ENCODE measurements at regions not wholly inside any gene's neighbourhood (a gene's known extent, or its start where the extent isn't known, plus 50 kb on each side); places are given as distances from the start of the nearest gene placed in this dataset.
"Not testable (repeated sequence)": the region's sequence is repeated elsewhere in the genome, so short reads cannot be mapped to it uniquely, and the experiment has no call there.

DNA sequence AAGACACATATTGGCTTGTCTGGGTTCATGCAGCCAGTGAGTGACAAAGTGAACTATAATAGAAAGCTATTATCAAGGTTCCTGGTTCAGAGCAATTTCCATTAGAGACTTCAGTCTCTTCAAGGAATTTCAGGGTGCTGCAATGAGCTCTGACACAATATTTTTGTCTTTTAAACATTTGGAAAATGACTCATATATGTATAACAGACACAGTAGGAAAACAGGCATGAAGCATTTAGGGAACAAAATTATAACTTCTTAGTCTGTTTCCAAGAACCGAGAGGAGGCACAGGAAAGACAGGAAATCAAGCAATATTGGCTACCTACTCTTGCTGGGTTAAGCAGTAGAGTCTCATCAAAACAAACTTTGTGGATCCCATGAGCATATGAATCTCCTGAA, 170.4 kb downstream of the PTPRC start:
- no peak for DNase-seq (ENCODE audit: low read depth)

DNA sequence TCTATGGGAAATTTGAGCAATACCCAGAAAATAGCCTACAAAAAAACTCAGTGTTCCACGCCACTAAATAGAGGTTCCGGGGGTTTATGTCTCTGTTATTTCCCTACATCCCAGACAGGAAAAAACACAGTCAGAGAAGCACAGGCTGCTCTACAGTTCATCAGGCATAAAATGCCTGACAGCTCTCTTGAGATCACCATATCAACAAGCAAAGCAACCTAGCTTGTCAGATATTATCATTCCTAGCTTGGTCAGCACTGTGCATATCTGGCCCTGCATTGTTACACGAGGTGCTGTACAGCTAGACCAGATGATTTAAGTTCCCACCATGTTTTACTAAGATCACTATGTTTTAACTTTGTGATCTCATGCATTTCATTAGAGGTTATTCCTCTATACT, 172.6 kb downstream of the PTPRC start:
- no peak for DNase-seq (ENCODE audit: low read depth)

DNA sequence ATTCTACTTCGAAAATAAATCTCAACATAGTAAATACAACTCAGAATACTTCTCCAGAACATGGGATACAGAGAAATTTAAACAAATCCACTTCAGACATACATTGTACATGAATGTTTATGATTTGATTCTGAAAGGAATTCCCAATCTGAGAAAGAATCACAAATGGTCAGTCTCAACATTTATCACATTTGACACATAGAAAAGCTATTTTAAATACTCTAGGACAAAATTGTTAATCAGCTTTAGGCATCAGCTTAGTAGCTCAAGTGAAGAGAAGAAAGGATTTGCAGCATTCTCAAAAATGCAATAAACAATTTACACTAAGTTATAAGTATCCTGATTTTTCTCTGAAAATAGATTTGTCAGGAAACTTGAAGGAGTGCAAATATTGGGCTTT, 184.8 kb downstream of the PTPRC start:
- DNase-seq (ENCODE audit: low read depth) = no peak

DNA sequence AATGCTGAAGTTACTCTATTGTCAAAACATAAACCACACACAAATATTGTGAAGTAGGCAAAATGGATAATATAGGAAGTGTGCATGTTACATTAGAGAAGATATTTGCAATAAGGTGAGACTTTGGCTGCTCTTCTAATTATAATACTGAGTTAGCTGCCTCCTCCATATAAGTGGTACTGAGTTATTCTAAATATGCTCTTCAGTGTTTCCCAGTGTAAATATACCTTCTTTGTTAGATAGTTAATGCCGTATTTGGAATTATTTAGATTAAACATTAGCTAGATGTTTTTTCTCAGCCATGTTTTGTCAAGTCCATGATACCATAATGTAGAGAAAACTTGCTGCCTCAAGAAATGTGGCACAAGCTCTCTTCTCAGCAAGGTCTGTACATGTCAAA, 186.4 kb downstream of the PTPRC start:
- no peak for DNase-seq (ENCODE audit: low read depth)

DNA sequence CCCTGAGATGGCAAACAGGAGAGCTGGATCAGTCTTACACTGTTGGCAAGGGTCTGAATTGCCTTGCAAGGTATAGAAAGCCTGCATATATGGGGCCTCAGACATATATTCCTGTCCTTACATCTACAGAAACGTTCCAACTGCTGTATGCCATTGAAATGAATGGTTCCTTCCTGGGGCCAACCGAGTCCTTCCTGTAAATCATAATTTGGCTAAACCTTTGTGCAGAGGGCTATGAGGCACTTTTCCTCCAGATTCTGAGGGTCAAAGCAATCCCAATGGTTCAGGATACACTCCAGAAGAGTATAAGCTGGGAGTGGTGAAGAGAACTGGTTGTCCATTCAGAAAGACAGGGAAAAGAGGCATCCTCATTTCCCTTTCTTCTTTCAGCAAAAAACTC, 190.5 kb downstream of the PTPRC start:
- DNase-seq (ENCODE audit: low read depth) = no peak

DNA sequence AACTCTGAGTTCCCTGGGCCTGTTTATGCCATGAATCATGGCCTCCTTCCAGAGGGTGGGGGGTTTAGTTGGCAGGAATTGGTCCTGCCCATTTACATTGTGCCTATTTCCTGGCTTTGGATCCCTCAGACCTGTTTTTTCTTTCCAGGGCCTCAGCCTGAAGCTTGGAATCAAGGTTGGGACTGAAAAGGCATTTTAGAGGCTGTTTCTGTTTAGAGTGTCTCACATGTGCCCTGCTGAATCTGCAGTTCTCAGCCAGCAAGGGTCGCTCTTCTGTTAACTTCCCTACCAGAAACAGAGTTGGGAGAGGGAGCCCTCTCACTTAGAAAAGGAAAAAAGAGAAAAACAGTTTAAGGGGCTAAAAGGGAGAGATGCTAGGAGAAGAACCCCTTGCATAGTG, 191.1 kb downstream of the PTPRC start:
- no peak for DNase-seq (ENCODE audit: low read depth)

DNA sequence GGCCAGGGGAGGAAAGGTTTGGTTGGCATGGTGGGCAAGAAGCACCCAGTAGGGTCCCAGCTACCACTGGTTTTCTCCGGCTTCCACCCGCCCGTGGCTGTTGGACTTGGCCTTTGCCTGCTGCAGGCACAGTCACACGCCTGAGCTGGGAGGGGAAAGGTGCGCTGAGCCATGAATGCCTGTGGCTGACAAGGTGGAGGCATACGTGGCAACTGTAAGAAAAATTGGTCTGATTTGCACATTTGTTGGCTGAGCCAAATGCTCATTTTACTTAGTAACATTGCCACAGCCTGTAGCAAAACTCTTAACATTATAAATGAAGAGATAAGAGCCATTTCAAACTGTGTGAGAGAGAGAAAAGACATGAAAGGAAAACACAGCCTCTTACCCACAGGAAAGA, 191.6 kb downstream of the PTPRC start:
- DNase-seq (ENCODE audit: low read depth) = no peak

DNA sequence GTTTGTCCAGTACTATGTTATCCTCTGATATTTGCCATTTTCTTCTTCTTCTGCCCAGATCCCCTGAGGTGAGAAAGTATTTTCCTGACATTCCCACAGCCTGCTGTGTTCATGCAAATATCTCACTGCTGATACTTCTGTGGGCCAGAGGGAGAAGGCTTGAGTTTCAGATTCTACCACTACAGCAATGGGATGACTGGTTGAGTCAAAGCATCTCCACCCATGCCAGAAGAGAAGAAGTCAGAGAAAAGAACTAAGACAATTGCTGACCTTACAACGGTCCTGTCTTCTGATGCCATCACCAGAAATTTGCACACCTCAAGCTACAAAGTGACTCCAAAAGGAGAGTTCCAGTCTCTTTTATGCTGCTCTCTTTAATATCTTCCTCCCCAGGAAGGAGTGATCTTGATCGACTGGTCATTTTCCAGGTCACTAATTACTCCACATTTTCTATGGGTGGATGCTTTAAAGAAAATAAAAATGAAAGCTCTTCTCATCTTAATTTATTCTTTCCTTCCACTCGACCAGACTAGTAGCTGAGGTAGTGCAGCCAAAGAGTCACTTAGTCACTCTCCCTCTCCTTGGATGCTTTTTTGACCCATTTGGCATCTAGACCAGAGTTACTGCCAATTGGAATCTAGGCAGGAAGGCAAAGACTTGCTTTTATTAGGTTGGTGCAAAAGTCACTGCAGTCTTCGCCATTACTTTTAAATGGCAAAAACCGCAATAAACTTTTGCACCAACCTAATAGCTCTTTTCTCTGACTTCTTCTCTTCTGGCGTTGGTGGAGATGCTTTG, 195.1 kb downstream of the PTPRC start:
- no peak for DNase-seq (ENCODE audit: low read depth)

DNA sequence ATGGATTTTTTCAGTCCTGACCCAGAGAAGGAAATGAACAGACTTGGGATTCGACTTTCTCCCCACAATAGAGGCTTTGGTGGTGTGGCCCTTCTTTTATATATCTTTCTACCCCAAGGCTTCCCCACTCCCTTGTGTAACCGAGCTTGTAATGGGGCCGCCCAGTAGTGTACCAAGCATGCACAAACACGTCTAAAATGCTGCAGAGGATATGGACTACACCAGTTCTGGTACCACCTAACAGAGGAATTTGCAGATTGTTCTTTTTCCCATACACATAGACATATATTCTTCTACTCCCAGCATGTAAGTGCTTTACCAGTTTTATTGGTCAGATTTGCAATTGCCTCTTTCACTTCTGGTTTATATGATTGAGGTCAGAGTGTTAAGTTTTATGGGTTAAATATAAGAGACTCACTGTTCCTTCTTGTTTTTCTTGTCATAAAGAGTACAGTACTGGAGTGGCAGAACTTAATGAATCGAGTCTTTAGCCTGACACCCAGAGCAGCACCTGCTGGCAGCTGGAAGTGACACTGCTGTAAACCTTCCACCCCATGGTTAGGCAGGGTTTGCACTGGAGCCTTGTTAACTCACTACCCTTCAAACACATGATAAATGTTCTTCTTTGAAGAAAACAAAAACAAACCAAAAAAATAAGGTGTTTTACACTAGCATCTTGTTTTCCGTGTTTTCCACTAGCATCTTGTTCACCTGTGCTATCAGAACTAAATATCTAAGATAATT, 198.6 kb downstream of the PTPRC start:
- no peak for DNase-seq (ENCODE audit: low read depth)

DNA sequence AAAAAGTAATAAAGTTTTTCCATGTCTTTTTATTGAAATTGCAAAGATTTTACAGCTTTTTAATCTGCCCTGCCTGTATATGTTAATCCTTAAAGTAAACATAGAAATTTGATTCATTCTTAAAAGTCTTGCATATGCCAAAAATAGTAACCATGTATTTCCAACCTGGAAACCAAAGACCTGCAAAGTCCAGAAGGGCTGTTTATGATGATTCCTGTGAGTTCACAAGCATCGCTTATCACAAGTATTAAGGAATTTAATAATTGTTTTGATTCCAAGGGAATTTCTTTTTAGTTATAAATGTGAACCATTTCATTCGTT, 199.1 kb downstream of the PTPRC start:
- no peak for DNase-seq (ENCODE audit: low read depth)

DNA sequence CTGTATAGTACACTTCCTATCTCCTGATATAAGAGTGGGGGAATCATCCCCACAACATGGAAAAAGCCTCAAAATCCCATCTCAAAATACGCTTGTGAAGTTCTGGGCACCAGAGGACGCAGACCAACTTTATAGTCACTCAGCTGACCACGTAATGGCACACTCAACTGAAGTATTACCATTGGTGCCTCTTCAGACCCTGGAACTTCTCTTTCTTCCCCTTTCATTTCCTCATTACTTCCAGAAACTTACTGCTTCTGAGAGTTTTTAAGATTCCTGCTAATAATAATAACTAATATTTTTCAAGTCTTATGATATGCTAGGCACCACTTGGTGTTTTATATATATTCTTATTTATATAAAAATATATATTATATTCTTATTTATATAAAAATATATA, 202.6 kb downstream of the PTPRC start:
- DNase-seq (ENCODE audit: low read depth) = no peak

DNA sequence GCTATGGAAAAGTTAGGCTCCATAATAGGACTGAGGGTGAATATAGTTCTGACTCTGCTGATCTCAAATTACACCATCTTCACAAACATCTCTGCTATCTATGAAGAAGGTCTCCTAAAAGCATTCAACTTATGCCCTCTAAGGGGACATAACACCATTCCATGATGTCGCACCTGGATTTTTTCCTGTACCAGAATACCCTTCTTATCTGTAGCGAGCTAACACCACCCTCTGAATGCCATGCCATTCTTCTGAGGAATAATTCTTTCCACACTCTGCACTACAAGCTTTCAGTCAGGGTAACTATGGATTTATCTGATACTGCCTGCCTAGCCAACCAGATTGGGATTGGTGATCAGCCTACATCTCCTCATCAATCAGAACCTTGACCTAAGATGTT, 203.8 kb downstream of the PTPRC start:
- DNase-seq (ENCODE audit: low read depth) = no peak

DNA sequence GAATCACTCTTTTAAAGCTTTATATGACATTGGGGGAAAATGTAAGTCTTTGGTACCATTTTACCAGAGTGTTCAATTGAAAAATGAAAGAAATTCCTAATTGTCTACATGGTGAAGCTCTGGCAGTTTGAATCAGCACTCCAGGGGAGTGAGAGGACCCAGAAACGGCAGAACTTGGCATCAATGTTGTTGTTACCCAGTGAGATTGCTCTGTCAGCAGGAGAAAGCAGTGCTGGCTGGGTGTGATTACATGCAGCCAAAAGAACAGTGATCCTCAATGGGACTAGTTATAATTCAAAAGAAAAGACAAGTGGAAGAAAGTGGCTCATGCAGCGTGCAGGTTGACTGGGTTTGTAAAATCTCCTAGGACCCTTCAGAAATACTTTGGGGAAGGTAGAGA, 206.4 kb downstream of the PTPRC start:
- no peak for DNase-seq (ENCODE audit: low read depth)

DNA sequence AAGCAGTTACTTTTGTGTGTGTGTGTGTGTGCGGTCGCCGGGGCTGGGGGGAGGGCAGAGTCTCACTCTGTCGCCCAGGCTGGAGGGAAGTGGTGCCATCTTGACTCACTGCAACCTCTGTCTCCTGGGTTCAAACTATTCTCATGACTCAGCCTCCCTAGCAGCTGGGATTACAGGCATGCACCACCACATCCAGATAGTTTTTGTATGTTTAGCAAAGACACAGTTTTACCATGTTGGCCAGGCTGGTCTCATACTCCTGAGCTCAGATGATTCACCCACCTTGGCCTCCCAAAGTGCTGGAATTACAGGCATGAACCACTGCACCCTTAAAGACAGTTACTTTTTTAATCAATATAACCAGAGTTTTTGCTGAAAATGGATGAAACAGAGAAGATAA, 207.0 kb downstream of the PTPRC start:
- no peak for DNase-seq (ENCODE audit: low read depth)

DNA sequence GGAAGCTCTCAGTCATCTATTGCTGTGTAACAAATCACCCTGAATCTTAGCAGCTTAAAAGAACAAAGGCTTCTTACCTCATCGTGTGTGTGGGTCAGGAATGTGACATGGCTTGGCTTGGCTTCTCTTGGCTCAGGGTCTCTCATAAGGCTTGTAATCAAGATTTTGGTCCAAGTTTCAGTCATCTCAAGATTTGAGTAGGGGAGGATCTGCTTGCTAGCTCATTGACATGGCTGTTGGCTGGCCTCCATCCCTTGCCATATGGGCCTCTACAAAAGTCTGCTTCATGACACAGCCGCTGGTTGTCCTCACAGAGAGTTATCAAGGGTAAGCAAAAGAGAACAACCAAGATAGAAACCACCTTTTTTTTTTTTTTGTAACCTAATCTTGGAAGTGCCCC, 207.7 kb downstream of the PTPRC start:
- no peak for DNase-seq (ENCODE audit: low read depth)

DNA sequence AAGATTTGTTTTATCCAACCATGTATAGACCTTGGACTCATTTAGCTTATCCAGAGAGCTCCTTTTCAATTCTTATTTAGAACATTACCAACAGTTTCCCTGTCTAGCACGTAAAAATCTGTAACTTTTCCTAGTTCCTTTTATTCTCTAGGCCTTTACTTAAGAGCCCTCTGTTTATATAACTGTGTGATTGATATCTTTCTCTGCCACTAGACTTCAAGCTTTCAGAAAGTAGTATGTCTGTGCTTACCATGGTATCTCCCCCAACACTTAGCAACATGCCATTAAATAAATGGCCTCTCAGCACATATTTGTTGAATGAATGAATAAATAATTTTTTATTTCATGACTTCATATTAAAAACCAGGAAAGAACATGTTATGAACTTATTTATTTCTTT, 209.4 kb downstream of the PTPRC start:
- DNase-seq (ENCODE audit: low read depth) = no peak

DNA sequence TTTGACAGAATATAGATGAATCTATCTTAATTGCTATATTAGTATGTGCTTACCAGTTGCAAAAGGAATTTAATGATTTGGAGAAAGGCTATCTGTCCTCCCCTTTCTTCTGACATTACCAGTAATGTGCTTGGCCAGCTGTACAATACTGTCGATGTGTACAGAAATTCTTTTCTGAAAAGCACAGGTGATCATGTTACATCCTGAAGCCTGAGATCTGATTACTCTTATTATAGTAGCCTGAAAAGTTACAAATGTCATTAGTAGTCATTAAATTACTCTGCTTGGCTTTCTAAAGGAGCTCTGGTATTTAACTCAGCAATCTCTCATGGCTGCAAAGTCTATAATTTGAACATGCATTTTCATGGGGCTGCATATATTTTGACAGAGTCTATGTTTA, 209.8 kb downstream of the PTPRC start:
- no peak for DNase-seq (ENCODE audit: low read depth)

DNA sequence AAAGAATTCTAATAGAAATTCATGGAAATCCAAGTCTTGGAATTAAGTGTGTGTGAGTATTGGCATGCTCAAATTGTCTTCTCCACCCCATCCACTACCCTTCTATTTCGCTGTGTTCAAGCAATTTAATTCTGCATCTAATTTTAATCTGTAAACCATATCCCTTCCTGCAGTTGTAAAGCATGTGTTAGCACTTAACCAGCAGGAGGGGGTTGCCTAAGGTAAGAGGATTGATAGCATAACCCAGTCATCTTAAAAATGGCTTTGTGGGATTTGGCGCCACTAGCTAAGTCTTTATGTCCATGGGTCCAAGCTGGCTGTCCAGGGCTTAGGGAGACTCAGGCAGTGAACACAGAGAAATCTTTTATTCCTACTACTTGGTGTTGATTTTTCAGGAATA, 210.3 kb downstream of the PTPRC start:
- DNase-seq (ENCODE audit: low read depth) = no peak

DNA sequence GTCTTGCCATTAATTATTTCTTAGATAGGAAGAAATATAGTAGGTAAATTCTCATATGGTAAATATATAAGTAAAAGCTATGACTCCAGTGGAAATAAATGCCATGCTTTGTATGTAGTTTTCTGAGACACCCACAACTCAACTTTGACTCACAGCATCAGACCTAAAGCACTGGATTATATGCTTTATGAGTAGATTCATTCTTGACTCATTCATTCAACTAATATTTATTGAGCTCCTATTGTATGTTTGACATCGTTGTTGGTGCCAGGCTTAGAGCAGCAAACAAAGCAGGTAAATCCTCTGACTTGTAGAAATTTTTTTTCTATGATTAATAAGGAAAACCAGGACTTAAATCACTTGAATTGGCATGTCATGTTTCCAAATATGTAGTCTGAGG, 211.4 kb downstream of the PTPRC start:
- DNase-seq (ENCODE audit: low read depth) = no peak

DNA sequence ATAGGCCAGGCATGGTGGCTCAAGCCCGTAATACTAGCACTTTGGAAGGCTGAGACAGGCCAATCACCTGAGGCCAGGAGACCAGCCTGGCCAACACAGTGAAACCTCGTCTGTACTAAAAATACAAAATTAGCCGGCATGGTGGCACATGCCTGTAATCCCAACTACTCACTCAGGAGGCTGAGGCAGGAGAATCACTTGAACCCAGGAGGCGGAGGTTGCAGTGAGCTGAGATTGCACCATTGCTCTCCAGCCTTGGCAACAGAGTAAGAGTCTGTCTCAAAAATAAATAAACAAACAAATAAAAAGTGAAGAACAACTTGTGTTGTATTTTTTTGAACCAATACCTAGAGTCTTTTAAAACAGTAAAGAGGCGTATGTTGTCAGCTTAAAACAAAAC, 212.1 kb downstream of the PTPRC start:
- not testable (repeated sequence) for DNase-seq (ENCODE audit: low read depth)

DNA sequence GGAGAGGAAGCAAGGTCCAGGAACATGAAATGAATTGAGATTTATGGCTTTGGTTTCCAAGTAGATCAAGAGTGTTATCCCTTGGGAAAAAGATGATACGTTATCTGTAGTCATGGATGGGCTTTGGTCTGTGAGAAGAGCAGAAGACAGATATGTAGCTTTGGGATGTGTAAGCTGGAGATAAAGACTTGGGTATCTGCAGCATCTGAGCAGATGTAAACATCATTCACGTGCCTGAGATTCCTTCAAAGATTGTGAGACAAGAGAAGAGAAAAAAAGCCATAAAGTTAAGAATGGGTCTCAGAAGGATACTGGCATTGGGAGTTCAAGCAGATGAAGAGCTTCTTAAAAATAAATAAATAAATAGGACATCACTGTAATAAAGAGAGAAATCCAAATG, 217.8 kb downstream of the PTPRC start:
- no peak for DNase-seq (ENCODE audit: low read depth)

DNA sequence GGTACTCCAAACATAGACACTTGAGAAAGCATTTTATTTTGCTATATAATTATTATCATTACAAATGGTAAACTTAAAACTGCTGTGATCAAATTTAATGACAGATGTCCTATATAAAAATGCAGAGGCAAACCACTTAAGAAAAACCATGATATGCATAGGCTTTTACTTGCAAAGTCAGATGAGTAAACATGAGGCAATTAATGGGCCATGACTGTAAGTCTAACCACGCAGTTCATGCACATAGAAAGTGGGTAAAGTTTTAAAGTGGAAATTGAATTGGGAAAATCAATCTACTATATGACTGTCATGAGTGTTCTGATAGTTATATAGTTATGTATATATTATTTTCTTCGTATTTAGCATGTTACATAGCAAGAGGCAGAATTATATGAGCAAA, 219.2 kb downstream of the PTPRC start:
- no peak for DNase-seq (ENCODE audit: low read depth)

DNA sequence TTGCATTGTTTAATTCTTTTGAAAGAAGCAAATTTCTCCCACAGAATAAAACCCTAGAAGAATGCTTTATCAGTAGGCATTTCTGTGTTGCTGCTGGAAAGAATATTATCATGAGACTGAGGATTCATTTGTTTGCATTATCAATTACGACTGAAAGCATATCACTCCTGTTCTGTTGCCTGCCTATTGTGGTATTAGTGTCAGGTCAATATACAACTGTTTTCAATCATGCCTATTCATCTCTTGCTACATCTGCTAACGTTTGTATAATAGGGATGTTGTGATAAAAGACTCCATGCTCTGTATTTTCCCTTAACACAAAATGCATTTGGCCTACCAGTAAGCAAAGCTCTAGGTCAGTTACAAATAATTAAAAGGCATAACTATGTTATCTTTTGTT, 221.5 kb downstream of the PTPRC start:
- no peak for DNase-seq (ENCODE audit: low read depth)

DNA sequence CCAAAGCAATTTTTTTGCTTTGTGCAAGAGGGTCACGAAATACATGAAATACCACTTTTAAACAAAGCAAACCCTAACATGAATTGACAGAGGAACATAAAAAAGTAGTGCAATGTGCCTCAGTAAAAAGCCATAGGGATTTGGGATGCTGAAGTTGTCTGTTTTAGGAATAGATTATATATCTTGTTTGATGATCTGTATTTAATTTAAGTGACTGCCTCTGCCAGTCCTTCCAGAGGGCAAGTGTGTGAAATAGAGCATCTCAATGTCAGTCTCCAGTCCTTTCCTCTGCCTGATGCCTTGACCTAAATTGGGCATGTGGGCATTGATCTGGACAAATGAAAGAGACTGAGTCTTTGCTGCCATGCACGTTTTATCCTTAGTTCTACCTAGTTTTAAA, 222.8 kb downstream of the PTPRC start:
- DNase-seq (ENCODE audit: low read depth) = no peak
